Central memory CD4-positive, alpha-beta T cell (primary cell): ENCODE measurements at regions not wholly inside any gene's neighbourhood (a gene's known extent, or its start where the extent isn't known, plus 50 kb on each side); places are given as distances from the start of the nearest gene placed in this dataset.

ENCODE experiments used
- DNase-seq: peaks from one replicate; pipeline ENCODE4 v3.0.0; 2022

GRCh38 chr7:135828604-135829003, 80.0 kb upstream of the FAM180A start:
- no peak for DNase-seq

GRCh38 chr7:135827391-135827790, 78.8 kb upstream of the FAM180A start:
- no peak for DNase-seq

GRCh38 chr7:135825406-135825805, 76.8 kb upstream of the FAM180A start:
- DNase-seq = no peak

GRCh38 chr7:135822376-135822775, 73.8 kb upstream of the FAM180A start:
- DNase-seq = no peak

GRCh38 chr7:135817583-135817982, 69.0 kb upstream of the FAM180A start:
- no peak for DNase-seq

GRCh38 chr7:135815033-135815432, 66.4 kb upstream of the FAM180A start:
- DNase-seq = no peak

GRCh38 chr7:135812148-135812547, 63.5 kb upstream of the FAM180A start:
- no peak for DNase-seq

- DNase-seq = no peak
These were observed 62.9 kb upstream of the FAM180A start for GRCh38 chr7:135811506-135811905.

- DNase-seq = no peak
These were observed 59.6 kb upstream of the FAM180A start for GRCh38 chr7:135808206-135808605.

GRCh38 chr7:135803143-135803542, 54.5 kb upstream of the FAM180A start:
- no peak for DNase-seq

- DNase-seq = no peak
These were observed 54.1 kb upstream of the FAM180A start for GRCh38 chr7:135802697-135803096.

GRCh38 chr7:135801877-135802276, 53.3 kb upstream of the FAM180A start:
- no peak for DNase-seq

GRCh38 chr7:135801045-135801693, 52.6 kb upstream of the FAM180A start:
- peak; percentile 61 for DNase-seq

GRCh38 chr7:135800560-135800959, 51.9 kb upstream of the FAM180A start:
- no peak for DNase-seq

- no peak for DNase-seq
These were observed 51.3 kb upstream of the FAM180A start for GRCh38 chr7:135799881-135800280.
